ENCODE measurements at regions not wholly inside any gene's neighbourhood (a gene's known extent, or its start where the extent isn't known, plus 50 kb on each side); places are given as distances from the start of the nearest gene placed in this dataset.

- H3K4me1 Mint-ChIP-seq = no peaks in the 10 kb centered on the region
- Histone ChIP-seq H2AFZ (no peak overlapping the region), H3K79me2 (replicated peaks; ENCODE audit: insufficient read depth) (no peaks in the 10 kb centered on the region), H3K4me3 (no peak overlapping the region), H3K4me2 (no peak overlapping the region), H3K36me3 (ENCODE audit: insufficient read depth) (peaks cover 4% of the 10 kb centered on the region; the same call in 1 of the 2 replicates), H4K20me1 (replicated peaks; ENCODE audit: insufficient read depth) (no peaks in the 10 kb centered on the region), H3K27ac (ENCODE audit: low read depth) (no peak overlapping the region), H3F3A (replicated peaks; ENCODE audit: low read depth) (no peaks in the 10 kb centered on the region), H3K9me2 (ENCODE audit: insufficient read depth) (0 out of 2 replicates have a peak, but pooled peaks cover 4% of the 10 kb centered on the region), H3K4me1 (ENCODE audit: insufficient read depth) (no peaks in the 10 kb centered on the region), H3K27me3 (ENCODE audit: insufficient read depth) (no peaks in the 10 kb centered on the region)
- H3K36me3 Mint-ChIP-seq (ENCODE audit: low read depth) = peaks cover 3% of the 10 kb centered on the region; the same call in 1 of the 3 replicates
- no peak overlapping the region for H3K4me3 Mint-ChIP-seq
- H3K9me3 Mint-ChIP-seq = peaks cover 13% of the 10 kb centered on the region; the same call in 2 of the 3 replicates
- peaks cover 2% of the 10 kb centered on the region for H3K27me3 Mint-ChIP-seq (ENCODE audit: insufficient read depth, low read depth, poor library complexity)
- ATAC-seq (no peak), DNase-seq (ENCODE audit: low spot score) (no peak)
- TF ChIP-seq, protein P1, sequence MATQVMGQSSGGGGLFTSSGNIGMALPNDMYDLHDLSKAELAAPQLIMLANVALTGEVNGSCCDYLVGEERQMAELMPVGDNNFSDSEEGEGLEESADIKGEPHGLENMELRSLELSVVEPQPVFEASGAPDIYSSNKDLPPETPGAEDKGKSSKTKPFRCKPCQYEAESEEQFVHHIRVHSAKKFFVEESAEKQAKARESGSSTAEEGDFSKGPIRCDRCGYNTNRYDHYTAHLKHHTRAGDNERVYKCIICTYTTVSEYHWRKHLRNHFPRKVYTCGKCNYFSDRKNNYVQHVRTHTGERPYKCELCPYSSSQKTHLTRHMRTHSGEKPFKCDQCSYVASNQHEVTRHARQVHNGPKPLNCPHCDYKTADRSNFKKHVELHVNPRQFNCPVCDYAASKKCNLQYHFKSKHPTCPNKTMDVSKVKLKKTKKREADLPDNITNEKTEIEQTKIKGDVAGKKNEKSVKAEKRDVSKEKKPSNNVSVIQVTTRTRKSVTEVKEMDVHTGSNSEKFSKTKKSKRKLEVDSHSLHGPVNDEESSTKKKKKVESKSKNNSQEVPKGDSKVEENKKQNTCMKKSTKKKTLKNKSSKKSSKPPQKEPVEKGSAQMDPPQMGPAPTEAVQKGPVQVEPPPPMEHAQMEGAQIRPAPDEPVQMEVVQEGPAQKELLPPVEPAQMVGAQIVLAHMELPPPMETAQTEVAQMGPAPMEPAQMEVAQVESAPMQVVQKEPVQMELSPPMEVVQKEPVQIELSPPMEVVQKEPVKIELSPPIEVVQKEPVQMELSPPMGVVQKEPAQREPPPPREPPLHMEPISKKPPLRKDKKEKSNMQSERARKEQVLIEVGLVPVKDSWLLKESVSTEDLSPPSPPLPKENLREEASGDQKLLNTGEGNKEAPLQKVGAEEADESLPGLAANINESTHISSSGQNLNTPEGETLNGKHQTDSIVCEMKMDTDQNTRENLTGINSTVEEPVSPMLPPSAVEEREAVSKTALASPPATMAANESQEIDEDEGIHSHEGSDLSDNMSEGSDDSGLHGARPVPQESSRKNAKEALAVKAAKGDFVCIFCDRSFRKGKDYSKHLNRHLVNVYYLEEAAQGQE (IDR thresholded peaks at IDR 0.05; ENCODE audit: unreplicated experiment) = no peak
- TF ChIP-seq POLR2AphosphoS5 (IDR thresholded peaks at IDR 0.05; ENCODE audit: low read depth) (no peak), EZH2phosphoT487 (IDR thresholded peaks at IDR 0.05; ENCODE audit: unreplicated experiment) (no peak), CREB1 (CRISPR knock-in tag; IDR thresholded peaks at IDR 0.05; ENCODE audit: low read depth) (no peak), ZNF331 (CRISPR knock-in tag; IDR thresholded peaks at IDR 0.05; ENCODE audit: low read depth) (no peak), STAT1 (IDR thresholded peaks at IDR 0.05; ENCODE audit: unreplicated experiment) (no peak), ZNF462 (CRISPR knock-in tag; IDR thresholded peaks at IDR 0.05) (no peak), EZH2 (IDR thresholded peaks at IDR 0.05; ENCODE audit: low read depth, unreplicated experiment) (no peak)
- TF ChIP-seq, protein P2, sequence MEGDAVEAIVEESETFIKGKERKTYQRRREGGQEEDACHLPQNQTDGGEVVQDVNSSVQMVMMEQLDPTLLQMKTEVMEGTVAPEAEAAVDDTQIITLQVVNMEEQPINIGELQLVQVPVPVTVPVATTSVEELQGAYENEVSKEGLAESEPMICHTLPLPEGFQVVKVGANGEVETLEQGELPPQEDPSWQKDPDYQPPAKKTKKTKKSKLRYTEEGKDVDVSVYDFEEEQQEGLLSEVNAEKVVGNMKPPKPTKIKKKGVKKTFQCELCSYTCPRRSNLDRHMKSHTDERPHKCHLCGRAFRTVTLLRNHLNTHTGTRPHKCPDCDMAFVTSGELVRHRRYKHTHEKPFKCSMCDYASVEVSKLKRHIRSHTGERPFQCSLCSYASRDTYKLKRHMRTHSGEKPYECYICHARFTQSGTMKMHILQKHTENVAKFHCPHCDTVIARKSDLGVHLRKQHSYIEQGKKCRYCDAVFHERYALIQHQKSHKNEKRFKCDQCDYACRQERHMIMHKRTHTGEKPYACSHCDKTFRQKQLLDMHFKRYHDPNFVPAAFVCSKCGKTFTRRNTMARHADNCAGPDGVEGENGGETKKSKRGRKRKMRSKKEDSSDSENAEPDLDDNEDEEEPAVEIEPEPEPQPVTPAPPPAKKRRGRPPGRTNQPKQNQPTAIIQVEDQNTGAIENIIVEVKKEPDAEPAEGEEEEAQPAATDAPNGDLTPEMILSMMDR (conservative IDR thresholded peaks at IDR 0.05; ENCODE audit: low read depth in 2 of 2) = no peak
- no peak overlapping the region for H3K27ac Mint-ChIP-seq
These were observed 740.7 kb downstream of the CDH18 start for GRCh38 chr5:19247302-19247701.
